ENCODE measurements at regions not wholly inside any gene's neighbourhood (a gene's known extent, or its start where the extent isn't known, plus 50 kb on each side); places are given as distances from the start of the nearest gene placed in this dataset.
"Not testable (repeated sequence)": the region's sequence is repeated elsewhere in the genome, so short reads cannot be mapped to it uniquely, and the experiment has no call there.

DNA sequence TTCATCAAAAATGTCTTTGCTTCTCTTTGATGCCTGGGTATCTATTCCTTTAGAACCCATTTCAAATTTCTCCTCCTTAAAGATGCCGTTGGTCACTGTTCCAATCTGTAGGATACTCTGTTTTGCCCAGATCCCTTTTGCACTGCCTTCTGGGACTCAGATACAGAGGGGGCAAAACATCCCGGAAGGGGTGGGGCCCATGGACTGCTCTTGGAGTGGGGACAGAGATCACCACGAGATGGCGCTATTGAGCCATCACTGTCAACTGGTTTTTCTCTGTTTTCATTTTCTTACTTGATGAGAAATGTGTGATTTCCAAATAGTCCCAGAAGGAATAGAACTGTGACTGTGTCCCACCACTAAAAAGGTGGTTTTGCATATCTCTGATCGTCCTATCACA lies 151.8 kb downstream of the NPIPA7 start:
- not testable (repeated sequence) for H3K4me3 ChIP-seq, H3K36me3 ChIP-seq, H3K27ac ChIP-seq, H3K27me3 ChIP-seq, H3K4me1 ChIP-seq, H3K9me3 ChIP-seq, DNase-seq

- H3K4me3 ChIP-seq, DNase-seq, H3K27me3 ChIP-seq, H3K4me1 ChIP-seq, H3K9me3 ChIP-seq, H3K36me3 ChIP-seq, H3K27ac ChIP-seq: not testable (repeated sequence)
Measured at GRCh38 chr16:16535565-16535964, 156.6 kb downstream of the NPIPA7 start.

GRCh38 chr16:16536151-16536550 lies 157.2 kb downstream of the NPIPA7 start:
- not testable (repeated sequence) for DNase-seq, H3K4me3 ChIP-seq, H3K36me3 ChIP-seq, H3K9me3 ChIP-seq, H3K27ac ChIP-seq, H3K27me3 ChIP-seq, H3K4me1 ChIP-seq

GRCh38 chr16:16549710-16550109 lies 170.8 kb downstream of the NPIPA7 start:
- not testable (repeated sequence) for H3K36me3 ChIP-seq, H3K4me1 ChIP-seq, H3K4me3 ChIP-seq, H3K27me3 ChIP-seq, DNase-seq, H3K27ac ChIP-seq, H3K9me3 ChIP-seq

DNA sequence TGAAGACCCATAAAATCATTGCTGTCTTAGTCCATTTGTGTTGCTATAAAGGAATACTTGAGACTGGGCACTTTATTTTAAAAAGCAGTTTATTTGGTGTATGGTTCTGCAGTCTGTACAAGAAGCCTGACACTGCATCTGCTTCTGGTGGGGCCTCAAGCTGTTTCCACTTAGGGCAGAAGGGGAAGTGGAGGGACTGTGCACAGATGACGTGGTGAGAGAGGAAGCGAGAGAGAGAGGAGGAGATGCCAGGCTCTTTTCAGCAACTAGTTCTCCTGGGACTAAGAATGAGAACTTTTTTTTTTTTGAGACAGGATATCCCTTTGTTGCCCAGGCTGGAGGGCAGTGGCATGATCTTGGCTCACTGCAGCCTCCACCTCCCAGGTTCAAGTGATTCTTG lies 171.9 kb downstream of the NPIPA7 start:
- not testable (repeated sequence) for H3K36me3 ChIP-seq, H3K4me3 ChIP-seq, H3K9me3 ChIP-seq, H3K4me1 ChIP-seq, DNase-seq, H3K27me3 ChIP-seq, H3K27ac ChIP-seq

GRCh38 chr16:16552819-16553340 lies 173.9 kb downstream of the NPIPA7 start:
- not testable (repeated sequence) for H3K27ac ChIP-seq, H3K36me3 ChIP-seq, DNase-seq, H3K4me1 ChIP-seq, H3K9me3 ChIP-seq, H3K4me3 ChIP-seq, H3K27me3 ChIP-seq

GRCh38 chr16:16559179-16559740 lies 180.3 kb downstream of the NPIPA7 start:
- H3K9me3 ChIP-seq, H3K36me3 ChIP-seq, H3K4me3 ChIP-seq, H3K27me3 ChIP-seq, H3K4me1 ChIP-seq, H3K27ac ChIP-seq, DNase-seq: not testable (repeated sequence)

GRCh38 chr16:16561532-16561931 lies 182.6 kb downstream of the NPIPA7 start:
- not testable (repeated sequence) for H3K4me3 ChIP-seq, DNase-seq, H3K4me1 ChIP-seq, H3K27me3 ChIP-seq, H3K9me3 ChIP-seq, H3K36me3 ChIP-seq, H3K27ac ChIP-seq

- not testable (repeated sequence) for H3K4me1 ChIP-seq, H3K36me3 ChIP-seq, H3K27ac ChIP-seq, DNase-seq, H3K9me3 ChIP-seq, H3K4me3 ChIP-seq, H3K27me3 ChIP-seq
Measured at GRCh38 chr16:16563962-16564361, 185.0 kb downstream of the NPIPA7 start.

- H3K36me3 ChIP-seq, H3K9me3 ChIP-seq, H3K27me3 ChIP-seq, H3K27ac ChIP-seq, H3K4me3 ChIP-seq, DNase-seq, H3K4me1 ChIP-seq: not testable (repeated sequence)
Measured at GRCh38 chr16:16565326-16565725, 186.4 kb downstream of the NPIPA7 start.

DNA sequence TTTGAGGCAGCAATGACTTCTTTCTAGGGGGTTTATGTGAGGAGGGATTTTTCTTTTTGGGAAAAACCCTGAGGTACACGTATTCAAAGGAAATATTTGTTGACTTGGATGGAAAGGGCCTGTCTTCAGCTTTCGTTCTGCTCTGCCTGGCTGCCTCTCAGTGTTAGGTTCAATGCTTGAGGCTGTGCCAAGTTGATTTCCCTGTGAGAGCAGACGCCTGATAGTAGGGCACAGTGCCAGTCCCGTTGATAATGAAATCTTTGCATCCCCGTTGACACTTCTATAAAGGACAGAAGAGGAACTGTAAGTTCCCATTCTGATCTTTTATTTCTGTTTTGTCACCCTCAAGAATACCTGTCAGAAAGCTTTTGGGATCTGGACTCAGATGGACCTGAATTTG lies 191.1 kb downstream of the NPIPA7 start:
- H3K27ac ChIP-seq, H3K4me3 ChIP-seq, H3K9me3 ChIP-seq, DNase-seq, H3K4me1 ChIP-seq, H3K36me3 ChIP-seq, H3K27me3 ChIP-seq: not testable (repeated sequence)

GRCh38 chr16:16570874-16571273 lies 191.9 kb downstream of the NPIPA7 start:
- DNase-seq, H3K4me3 ChIP-seq, H3K27ac ChIP-seq, H3K9me3 ChIP-seq, H3K36me3 ChIP-seq, H3K4me1 ChIP-seq, H3K27me3 ChIP-seq: not testable (repeated sequence)

- not testable (repeated sequence) for H3K4me3 ChIP-seq, H3K4me1 ChIP-seq, DNase-seq, H3K9me3 ChIP-seq, H3K27ac ChIP-seq, H3K27me3 ChIP-seq, H3K36me3 ChIP-seq
Measured at GRCh38 chr16:16572130-16572774, 193.3 kb downstream of the NPIPA7 start.
